ENCODE measurements at regions not wholly inside any gene's neighbourhood (a gene's known extent, or its start where the extent isn't known, plus 50 kb on each side); places are given as distances from the start of the nearest gene placed in this dataset.

DNA sequence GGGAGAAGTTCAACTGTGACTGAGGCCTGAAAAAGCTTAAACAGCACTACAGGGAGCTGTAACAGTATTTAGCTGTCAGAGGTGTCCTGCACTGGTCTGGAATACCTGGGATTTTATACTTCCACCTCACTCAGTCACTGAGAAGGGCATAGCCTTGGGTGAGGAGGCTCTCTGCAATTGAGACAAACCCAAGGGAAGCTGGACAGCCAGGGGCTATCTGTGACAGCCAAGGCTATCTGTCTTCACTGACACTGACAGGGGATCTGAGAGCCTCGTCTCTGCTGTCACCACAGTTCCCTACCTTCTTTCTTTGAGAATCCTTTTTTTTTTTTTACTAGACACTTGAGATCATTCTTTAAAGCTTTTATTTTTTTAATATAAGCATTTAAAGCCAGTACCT, 356.2 kb upstream of the CD180 start:
- TF ChIP-seq CTCF (IDR thresholded peaks at IDR 0.05; ENCODE audit: insufficient read depth, low read depth, low read length) = no peak
- no peak for TF ChIP-seq EZH2 (IDR thresholded peaks at IDR 0.05; ENCODE audit: insufficient read depth, low read length)

Data from astrocyte (in vitro differentiated cells and primary cell).